HG03520 (cell line): ENCODE measurements at regions not wholly inside any gene's neighbourhood (a gene's known extent, or its start where the extent isn't known, plus 50 kb on each side); places are given as distances from the start of the nearest gene placed in this dataset.
"Not testable (repeated sequence)": the region's sequence is repeated elsewhere in the genome, so short reads cannot be mapped to it uniquely, and the experiment has no call there.

Source experiments
- ATAC-seq: cut with Tn5 transposase; IDR thresholded peaks from one replicate; pipeline ENCODE4 v1.9.1; 2021; ENCODE audit warnings: mild to moderate bottlenecking, moderate library complexity; ENCODE audit not compliant: unreplicated experiment

DNA sequence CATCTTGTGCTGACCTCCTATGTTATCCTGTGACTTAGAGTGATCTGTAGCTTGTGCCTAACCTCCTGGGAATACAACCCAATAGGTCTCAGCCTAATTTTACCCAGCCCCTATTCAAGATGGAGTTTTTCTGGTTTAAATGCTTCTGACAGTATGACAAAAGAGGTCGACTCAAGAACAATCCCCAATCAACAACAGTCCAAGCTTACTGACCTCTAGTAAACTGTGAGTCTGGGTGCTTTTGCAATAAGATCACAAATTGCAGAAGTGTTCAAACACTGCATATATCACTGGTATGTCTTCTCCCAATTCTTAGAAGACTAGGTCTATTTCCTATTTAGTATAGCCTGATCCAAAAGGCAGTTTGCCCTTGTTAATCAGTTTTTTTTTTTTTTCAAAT lies 323.5 kb upstream of the PTGER4 start:
- ATAC-seq, result no peak

DNA sequence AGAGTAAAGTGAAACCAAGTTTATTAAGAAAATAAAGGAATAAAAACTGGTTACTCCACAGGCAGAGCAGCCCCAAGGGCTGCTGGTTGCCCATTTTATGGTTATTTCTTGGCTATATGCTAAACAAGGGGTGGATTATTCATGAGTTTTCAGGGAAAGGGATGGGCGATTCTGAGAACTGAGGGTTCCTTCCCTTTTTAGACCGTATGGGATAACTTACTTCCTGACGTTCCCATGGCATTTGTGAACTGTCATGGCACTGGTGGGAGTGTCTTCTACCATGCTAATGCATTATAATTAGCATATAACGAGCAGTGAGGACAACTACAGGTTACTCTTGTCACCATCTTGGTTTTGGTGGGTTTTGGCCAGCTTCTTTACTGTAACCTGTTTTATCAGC lies 323.9 kb upstream of the PTGER4 start:
- ATAC-seq, result no peak

DNA sequence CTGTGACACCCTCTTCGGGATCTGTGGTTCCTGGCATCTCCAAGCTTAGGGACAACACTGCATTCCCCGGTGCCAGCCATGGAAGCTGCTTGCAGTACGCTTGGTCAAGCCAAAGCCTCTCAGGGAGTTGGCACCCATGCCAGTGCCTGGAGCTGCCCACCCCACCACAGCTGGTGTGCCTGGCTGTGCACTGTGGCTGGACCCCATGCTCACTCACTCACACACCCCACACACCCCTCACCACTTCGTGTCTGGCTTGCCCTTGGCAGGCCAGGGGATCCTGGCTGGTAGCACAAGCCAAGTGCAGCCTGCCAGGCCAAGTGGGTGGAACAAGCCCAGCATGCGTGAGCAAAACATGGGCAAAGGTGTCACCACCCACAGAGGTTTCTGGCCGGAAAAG lies 324.5 kb upstream of the PTGER4 start:
- no peak for ATAC-seq

DNA sequence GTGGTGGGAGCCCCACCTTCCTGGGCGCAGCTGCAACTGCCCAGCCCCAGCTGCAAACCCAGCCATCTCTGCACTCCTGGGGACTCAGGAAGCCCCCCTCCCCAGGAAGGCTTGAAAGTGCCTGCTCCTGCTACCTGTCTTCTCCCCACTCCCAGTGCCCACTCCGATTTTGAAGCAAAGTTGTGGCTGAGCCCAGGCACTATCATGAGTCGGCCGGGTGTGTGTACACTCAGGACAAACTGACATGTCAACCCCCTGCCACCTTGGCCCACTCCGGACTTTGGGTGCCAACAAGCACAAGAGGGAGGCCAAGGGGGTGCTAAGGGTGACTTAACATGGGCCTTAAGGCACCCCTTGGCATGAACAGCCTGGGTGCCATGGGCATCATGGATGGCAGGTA lies 325.5 kb upstream of the PTGER4 start:
- no peak for ATAC-seq

DNA sequence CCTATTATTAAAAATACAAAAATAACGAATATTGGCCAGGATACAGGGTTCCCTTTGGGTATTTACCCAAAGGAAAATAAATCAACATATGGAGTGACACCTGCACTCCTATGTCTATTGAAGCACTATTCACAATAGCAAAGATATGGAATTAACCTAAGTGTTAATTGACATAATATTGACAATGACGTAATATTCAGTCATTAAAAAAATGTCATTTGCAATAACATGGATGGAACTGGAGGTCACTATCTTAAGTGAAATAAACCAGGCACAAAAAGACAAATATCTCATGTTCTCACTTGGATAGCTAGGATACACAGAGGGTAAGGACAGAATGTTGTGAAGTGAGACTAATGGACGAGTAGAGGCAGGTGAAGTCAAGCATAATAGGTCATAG lies 326.3 kb upstream of the PTGER4 start:
- ATAC-seq, result no peak

DNA sequence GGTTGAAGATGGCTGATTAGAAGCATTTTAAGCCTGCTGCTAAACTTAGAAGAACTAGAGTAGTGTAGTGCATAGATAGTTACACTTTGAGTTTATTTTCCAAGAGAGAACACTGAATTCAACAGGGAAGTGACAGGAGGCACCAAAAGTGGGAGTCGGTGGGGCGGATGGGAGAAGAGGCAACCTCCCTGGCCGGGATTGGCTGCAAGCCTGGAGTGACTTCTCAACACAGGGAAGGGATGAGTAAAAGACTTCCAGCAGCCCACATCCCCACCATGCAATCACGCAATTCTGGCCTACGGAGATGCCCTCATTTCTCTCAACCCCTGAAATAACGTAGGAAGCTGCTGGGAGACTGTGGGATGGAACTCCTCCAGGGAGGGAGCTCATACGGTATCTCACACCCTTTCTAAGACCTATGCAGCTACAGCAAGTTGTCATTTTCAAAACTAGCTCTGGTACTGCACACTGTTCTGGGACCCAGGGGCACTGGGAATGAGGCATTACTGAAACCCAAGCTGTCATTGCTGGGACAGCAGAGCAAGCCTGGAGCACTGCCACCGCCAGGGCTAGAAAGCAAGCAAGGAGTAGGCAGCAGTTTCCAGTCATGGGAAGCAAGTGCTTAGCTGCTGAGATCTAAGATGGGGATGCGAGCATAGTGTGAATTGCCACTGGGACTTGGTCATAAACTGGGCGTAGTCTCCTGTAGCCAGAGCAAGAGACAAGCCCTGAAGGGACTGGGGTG lies 331.6 kb upstream of the PTGER4 start:
- ATAC-seq, result no peak

DNA sequence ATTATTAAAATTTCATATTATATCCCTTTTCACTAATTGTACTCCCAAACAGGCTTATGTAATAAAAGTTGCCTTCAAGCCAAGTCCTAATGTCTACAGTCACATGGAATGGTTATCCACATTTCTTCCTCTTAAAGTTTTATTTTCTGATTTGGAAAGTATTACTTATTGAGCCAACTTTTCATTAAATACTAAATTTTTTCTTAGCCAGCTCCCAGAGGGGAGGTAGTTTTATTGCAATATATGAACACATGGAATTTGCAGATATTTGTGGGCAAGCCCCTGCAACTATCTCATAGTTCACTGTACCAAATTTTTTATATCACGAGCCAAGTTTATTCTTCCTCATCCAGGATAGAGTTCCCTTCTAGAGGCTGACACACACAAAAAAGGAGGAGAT lies 332.8 kb upstream of the PTGER4 start:
- ATAC-seq, result no peak

DNA sequence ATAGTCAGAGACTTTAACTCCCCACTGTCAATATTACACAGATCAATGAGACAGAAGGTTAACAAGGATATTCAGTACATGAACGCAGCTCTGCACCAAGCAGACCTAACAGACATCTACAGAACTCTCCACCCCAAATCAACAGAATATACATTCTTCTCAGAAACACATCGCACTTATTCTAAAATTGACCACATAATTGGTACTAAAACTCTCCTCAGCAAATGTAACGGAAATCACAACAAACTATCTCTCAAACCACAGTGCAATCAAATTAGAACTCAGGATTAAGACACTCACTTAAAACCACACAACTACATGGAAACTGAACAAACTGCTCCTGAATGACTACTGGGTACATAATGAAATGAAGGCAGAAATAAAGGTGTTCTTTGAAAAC lies 341.3 kb upstream of the PTGER4 start:
- ATAC-seq, result not testable (repeated sequence)

DNA sequence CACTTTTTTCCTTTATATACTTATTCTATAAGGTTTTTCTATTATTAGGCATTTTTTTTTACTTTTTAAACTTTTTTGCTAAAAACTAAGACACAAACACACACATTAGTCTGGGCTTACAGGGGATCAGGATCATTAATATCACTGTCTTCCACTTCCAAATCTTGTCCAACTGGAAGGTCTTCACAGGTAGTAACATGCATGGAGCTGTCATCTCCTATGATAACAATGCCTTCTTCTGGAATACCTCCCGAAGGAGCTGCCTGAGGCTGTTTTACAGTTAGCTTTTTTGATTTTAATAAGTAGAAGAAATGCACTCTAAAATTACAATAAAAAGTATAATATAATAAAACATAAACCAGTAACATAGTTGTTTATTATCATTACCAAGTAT lies 345.5 kb upstream of the PTGER4 start:
- no peak for ATAC-seq

DNA sequence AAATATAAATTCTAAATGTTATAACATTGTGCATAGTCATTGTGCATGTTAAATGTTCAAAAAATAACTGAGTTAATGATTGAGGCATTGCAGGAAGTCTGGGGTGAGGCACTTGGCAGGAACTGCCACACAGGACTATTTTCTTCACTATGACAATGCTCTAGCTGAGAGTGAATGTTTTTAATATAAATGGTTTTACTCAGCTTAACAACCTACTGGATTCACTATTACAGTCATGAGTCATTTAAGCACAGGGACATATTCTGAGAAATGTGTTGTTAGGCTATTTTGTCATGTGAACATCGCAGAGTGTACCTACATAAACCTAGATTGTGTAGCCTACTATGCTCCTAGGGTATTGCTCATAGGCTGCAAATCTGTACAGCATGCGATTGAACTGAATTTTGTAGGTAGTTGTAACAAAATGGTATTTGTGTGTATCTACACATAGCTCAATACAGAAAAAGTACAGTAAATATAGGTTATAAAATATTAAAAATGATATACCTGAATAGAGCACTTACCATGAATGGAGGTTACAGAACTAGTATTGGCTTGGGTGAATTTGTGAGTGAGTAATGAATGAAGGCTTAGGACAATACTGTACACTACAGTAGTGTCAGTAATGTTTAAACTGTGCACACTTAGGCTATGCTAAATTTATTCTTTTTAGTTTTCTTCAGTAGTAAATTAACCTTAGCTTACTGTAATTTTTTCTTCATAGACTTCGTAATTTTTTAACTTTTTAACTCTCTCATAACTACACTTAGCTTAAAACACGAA lies 346.1 kb upstream of the PTGER4 start:
- no peak for ATAC-seq

DNA sequence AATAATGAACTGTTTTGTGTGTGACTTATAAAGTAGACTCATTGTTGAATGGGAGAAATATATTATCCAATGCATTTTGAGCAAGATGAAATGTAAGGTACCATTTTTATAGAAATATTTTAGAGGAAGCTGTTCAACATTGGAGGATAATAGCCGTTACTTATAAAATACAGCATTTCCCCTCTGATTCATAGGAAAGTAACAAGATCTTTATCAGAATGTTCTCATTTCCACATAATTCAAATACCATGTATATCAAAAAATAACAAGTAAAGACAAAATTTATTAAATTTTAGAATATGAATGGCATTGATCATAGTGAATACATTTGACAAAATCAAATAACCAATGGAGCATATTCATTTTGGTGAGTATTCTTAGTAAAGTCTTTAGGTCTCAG lies 346.7 kb upstream of the PTGER4 start:
- ATAC-seq, result no peak

DNA sequence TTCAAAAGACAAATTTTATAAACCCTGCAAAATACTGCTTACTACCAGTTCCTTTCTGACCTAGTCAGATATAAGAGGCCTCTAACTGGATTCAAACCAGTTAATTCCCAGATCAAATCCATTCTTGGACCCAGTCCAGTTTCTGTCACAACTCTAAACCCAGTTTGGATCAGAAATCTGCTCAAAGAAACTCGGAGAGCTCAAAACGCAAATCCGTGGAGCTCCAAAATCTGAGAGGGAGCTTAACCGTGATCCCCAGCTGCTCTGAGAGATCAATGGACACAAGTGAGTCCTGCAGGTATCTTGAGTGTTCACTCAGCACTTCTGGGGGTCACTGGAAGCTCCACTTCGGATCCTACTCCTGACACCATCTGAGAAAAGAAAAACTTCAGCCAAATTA lies 348.1 kb upstream of the PTGER4 start:
- ATAC-seq, result no peak

DNA sequence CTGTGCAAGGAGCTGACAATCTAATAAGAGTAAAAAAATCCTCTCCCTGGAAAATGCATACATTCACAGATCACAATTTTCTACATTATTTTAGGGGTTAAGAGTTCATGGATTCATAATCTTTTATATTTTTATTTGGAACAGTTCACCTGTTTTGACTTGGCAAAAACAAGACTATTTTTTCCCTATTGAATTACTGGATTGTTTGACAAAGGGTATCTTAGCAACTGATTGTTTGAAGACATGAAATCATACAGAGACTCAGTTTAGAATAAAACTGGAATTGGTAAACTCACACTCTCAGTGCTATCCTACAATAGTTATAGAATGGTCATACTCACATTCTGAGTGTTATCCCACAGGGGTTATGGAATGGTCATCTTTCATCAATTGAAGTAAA lies 358.2 kb upstream of the PTGER4 start:
- no peak for ATAC-seq

DNA sequence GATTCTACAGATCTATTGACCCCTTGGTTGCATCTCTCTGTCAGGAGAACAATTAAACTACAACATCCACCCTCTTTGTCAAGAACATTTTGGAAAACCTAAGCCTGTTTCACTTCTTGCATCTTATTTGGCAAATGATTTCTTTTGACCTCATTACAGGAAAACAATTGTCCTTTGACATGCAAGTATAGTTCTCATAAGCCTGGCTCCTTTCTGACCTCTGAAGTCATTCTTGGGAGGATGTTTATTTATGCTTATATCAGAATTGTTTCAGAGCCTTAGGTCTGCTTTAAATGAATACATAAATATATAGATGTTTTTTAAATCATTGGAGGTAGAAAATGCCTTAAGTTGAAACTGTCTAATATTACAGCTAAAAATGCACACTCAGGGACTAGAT lies 361.3 kb upstream of the PTGER4 start:
- no peak for ATAC-seq

DNA sequence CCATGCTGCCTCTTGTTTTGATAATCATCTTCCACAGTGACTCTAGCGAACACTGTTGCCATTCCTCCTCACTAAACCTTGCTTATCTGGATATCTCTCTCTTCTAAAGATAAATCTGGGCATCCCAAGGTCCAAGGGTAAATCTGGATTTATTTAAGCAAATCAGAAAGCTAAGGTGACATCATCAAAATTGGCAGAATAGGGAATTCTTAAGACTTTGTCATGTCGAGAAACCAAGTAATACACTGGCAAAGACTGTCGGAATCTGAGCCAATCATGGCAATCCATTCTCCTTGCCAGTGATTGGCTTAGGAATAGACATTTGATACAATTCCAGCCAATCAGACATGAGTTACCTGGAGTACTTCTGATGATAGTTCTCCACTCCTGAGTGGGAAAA lies 362.7 kb upstream of the PTGER4 start:
- ATAC-seq, result no peak

DNA sequence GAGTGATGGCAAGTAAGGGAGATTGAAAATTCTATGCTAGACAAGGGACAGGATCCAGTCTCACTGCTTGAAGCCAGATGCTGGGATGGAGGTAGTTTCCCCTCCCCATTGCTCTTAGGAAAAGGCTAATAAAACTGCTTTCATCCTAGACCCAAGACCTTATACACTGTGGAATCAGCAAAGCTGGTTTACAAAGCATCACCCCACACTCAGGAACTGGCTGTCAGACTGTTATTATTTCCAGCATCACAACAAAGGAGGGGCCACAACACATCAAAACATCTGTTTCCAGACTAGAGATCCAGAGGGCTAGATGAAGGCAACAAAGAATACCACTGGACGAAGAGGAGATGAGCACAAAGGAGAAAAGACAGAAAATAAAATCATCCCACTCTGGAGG lies 364.6 kb upstream of the PTGER4 start:
- no peak for ATAC-seq

DNA sequence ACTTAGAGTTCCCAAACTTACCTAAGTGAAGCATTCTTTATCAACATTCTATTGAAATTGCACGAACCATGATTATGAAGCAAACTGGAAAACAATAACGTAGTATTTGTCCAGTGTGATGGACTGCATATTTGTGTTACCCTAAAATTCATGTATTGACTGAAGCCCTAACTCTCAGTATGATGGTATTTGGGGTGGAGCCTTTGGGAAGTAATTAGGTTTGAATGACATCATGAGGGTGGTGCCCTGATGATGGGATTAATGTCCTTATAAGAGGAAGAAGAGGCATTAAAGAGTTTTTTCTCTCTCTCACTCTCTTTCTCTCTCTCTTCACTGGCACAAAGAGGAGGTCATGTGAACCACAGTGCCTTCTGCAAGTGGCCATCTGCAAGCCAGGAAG lies 365.4 kb upstream of the PTGER4 start:
- no peak for ATAC-seq

DNA sequence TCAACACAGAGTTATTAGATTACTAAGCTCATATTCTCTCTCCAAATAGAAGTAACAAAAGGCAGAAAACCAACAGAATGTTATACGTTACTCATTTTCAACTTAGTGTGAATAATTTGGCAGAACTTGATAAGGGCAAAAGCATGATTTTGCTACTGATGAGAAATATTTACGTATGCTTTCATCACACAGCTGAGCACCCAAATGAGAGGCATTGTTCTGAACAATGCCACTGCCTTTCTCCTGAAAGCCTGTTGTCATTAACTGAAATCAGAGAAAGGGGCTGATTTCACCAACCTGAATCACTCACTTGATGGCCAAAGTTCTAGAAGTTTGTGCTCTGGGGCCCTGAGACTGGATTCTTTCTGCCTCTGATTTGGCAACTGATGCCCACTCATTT lies 367.5 kb upstream of the PTGER4 start:
- no peak for ATAC-seq

DNA sequence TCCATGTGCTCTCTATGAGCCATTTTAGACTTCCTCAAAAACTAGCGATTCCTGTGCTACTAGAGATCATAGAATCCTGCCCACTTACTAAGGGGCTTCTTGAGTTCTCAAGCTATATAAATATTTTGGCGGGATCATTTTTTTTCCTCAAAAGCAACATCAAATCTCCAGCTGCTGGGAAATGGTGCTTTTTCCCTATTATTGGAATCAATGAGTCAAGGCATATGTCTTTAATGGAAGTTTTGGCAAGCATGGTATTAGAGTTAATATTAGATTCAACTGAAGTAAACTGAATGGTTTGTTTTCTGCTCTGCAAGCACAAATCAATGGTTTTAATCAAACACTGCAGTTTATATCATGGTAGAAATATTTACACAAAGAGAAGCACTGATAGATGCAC lies 369.9 kb upstream of the PTGER4 start:
- no peak for ATAC-seq

DNA sequence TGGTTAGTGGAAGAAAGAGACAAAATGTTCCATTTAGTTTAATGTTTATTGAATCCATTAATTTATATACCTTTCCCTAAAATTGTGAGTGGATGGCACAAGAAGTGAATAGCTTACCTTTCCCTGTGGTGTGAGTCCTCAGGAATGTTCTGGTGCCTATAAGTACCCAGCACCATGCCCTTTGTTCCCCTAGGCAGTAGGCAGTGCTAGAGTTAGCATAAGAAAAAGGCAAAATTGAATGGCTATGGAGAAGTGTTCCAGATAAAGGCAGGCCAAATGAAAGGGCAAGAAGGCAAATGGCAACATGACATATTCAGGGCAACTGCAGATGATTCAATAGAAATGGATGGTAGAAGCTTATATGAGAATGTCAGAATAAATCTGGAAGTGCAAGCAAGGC lies 370.8 kb upstream of the PTGER4 start:
- no peak for ATAC-seq

DNA sequence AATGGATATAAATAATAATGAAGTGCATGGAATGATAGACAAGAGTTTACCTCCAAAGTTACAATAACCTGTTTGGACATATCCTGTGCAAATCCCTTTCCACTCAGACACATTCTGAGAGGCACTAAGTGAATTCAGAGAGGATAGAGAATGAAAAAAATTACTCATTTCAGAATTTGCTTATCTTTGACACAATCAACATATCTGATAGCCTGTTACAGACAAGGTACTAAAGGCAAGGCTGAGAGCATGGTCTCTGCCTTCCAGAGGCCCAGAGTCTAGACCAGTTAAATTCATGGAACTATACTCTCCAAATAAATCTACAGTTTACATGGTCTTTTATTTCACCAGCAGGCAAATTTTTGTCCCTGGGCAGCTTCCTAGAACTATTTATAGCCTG lies 371.8 kb upstream of the PTGER4 start:
- ATAC-seq, result no peak

DNA sequence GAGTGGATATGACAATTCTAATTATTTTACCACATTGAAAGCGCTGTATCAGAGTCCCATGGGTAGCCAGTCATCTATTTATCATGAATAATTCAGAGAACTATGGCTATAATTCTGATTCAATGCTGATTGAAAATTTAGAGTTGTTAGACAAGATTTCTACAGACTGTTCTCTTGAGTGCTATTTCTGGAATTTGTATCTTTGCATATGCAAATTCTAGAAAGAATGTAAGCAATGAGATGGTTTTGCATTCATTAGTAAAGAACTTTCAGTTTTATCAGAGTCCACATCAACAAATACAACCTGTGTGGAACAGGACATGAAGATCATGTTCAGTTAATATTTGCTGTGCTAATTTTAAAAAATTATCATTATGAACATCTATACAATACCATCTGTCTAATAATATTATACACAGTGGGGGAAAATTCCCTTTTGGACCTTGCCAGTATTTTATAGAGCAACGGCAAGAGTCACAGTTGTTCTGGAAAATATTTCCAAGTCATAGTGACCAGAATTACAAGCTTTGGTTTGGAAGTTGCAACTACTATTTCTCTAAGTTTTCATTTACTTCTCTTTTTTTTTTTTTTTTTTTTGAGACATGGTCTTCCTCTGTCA lies 372.7 kb upstream of the PTGER4 start:
- ATAC-seq, result no peak
